ENCODE measurements at regions not wholly inside any gene's neighbourhood (a gene's known extent, or its start where the extent isn't known, plus 50 kb on each side); places are given as distances from the start of the nearest gene placed in this dataset.

- H3K4me1 Mint-ChIP-seq, result peaks cover 25% of the 10 kb centered on the region
- TF ChIP-seq FOXP4 (CRISPR knock-in tag; IDR thresholded peaks at IDR 0.05) (no peak), SMAD4 (CRISPR knock-in tag; IDR thresholded peaks at IDR 0.05) (no peak), TP53 (CRISPR knock-in tag; IDR thresholded peaks at IDR 0.05) (no peak), ZNF532 (CRISPR knock-in tag; IDR thresholded peaks at IDR 0.05; ENCODE audit: borderline replicate concordance) (no peak), FOXK1 (CRISPR knock-in tag; IDR thresholded peaks at IDR 0.05) (no peak), MLX (CRISPR knock-in tag; IDR thresholded peaks at IDR 0.05) (no peak), ATF6 (CRISPR knock-in tag; IDR thresholded peaks at IDR 0.05) (no peak), ZNF281 (CRISPR knock-in tag; IDR thresholded peaks at IDR 0.05) (no peak), NR3C1 (CRISPR knock-in tag; conservative IDR thresholded peaks at IDR 0.05; ENCODE audit: low read depth) (no peak), JAZF1 (CRISPR knock-in tag; IDR thresholded peaks at IDR 0.05) (no peak), ZBTB43 (CRISPR knock-in tag; IDR thresholded peaks at IDR 0.05) (no peak), CBFB (CRISPR knock-in tag; IDR thresholded peaks at IDR 0.05; ENCODE audit: low read depth) (no peak), ZBTB21 (CRISPR knock-in tag; IDR thresholded peaks at IDR 0.05; ENCODE audit: borderline replicate concordance) (no peak), IRF1 (CRISPR knock-in tag; IDR thresholded peaks at IDR 0.05) (no peak)
These were observed 225.8 kb downstream of the MEF2C start for GRCh38 chr5:88657136-88657535.

More at GRCh38 chr5:88657136-88657535, 225.8 kb downstream of the MEF2C start:
- Mint-ChIP-seq H3K27ac (no peak overlapping the region), H3K9me3 (no peaks in the 10 kb centered on the region), H3K4me3 (no peak overlapping the region), H3K36me3 (no peaks in the 10 kb centered on the region), H3K27me3 (ENCODE audit: low read depth) (peaks cover 46% of the 10 kb centered on the region)
- ATAC-seq, result no peak
- no peak for DNase-seq (ENCODE audit: low spot score)
- ChIA-PET POLR2A (no interaction called here), CTCF (no interaction called here)
